OCI-LY7 (cell line): ENCODE measurements at regions not wholly inside any gene's neighbourhood (a gene's known extent, or its start where the extent isn't known, plus 50 kb on each side); places are given as distances from the start of the nearest gene placed in this dataset.

Experiments
- CTCF ChIP-seq: fragments of 200-600 bp; sonication (generic); conservative IDR thresholded peaks from 2 replicates; pipeline ENCODE4 v1.5.1; 2014; ENCODE audit warnings: mild to moderate bottlenecking, antibody characterized with exemption, low read length, moderate library complexity, mixed read lengths
- EZH2phosphoT487 ChIP-seq: fragments of 200-600 bp; sonication (generic); IDR thresholded peaks from 2 replicates; pipeline ENCODE4 v1.6.1; 2018; ENCODE audit warnings: low read depth, borderline replicate concordance, mild to moderate bottlenecking, mixed run types, antibody characterized with exemption, low read length, moderate library complexity, mixed read lengths

- TF ChIP-seq CTCF = no peak
- TF ChIP-seq EZH2phosphoT487 = no peak
These were observed 354.6 kb downstream of the SFMBT2 start for GRCh38 chr10:7056216-7056615.
